H9 (cell line): ENCODE measurements at regions not wholly inside any gene's neighbourhood (a gene's known extent, or its start where the extent isn't known, plus 50 kb on each side); places are given as distances from the start of the nearest gene placed in this dataset.

Experiments
- DNase-seq: peaks from one replicate; pipeline ENCODE4 v3.0.0-alpha.2; 2017
- H2AFZ ChIP-seq: one replicate; pipeline ENCODE4 v1.6.1; 2013; ENCODE audit warnings: mild to moderate bottlenecking, low read length, control low read depth, moderate library complexity
- H2AK5ac ChIP-seq: 2 replicates; pipeline ENCODE4 v1.6.1; 2013; ENCODE audit warnings: low read length, control low read depth, mixed read lengths; ENCODE audit not compliant: insufficient read length
- H2BK120ac ChIP-seq: one replicate; pipeline ENCODE4 v1.6.1; 2013; ENCODE audit warnings: low read depth, mild to moderate bottlenecking, low read length, control low read depth, inconsistent platforms; ENCODE audit not compliant: poor library complexity, severe bottlenecking
- H2BK12ac ChIP-seq: 2 replicates; pipeline ENCODE4 v1.6.1; 2013; ENCODE audit warnings: low read length, control low read depth, mixed read lengths, low read depth; ENCODE audit not compliant: insufficient read length
- H2BK15ac ChIP-seq: 2 replicates; pipeline ENCODE4 v1.6.1; 2013; ENCODE audit warnings: low read depth, low read length, control low read depth
- H2BK20ac ChIP-seq: one replicate; pipeline ENCODE4 v1.6.1; 2013; ENCODE audit warnings: low read depth, mild to moderate bottlenecking, low read length, control low read depth, inconsistent platforms; ENCODE audit not compliant: poor library complexity, severe bottlenecking
- H2BK5ac ChIP-seq: 2 replicates; pipeline ENCODE4 v1.6.1; 2013; ENCODE audit warnings: low read length, control low read depth, mixed read lengths; ENCODE audit not compliant: insufficient read length
- H3K14ac ChIP-seq: 2 replicates; pipeline ENCODE4 v1.6.1; 2013; ENCODE audit warnings: low read length, control low read depth; ENCODE audit not compliant: insufficient read depth
- H3K18ac ChIP-seq: 2 replicates; pipeline ENCODE4 v1.6.1; 2013; ENCODE audit warnings: low read depth, mild to moderate bottlenecking, mixed read lengths, low read length, control low read depth; ENCODE audit not compliant: insufficient read length
- H3K23ac ChIP-seq: 2 replicates; pipeline ENCODE4 v1.6.1; 2013; ENCODE audit warnings: low read length, control low read depth, mixed read lengths, low read depth; ENCODE audit not compliant: insufficient read length
- H3K23me2 ChIP-seq: 2 replicates; pipeline ENCODE4 v1.6.1; 2013; ENCODE audit warnings: low read depth, mild to moderate bottlenecking, mixed read lengths, low read length, control low read depth; ENCODE audit not compliant: insufficient read length, poor library complexity, severe bottlenecking
- H3K27ac ChIP-seq: 2 replicates; pipeline ENCODE4 v1.5.1; 2013; ENCODE audit warnings: low read length, control low read depth, mixed read lengths, low read depth; ENCODE audit not compliant: insufficient read length
- H3K27me3 ChIP-seq: 2 replicates; pipeline ENCODE4 v1.6.1; 2013; ENCODE audit warnings: low read length, control low read depth, inconsistent platforms; ENCODE audit not compliant: insufficient read depth
- H3K4ac ChIP-seq: 2 replicates; pipeline ENCODE4 v1.6.1; 2013; ENCODE audit warnings: low read depth, mild to moderate bottlenecking, control low read depth, inconsistent platforms, low read length, moderate library complexity
- H3K4me1 ChIP-seq: 2 replicates; pipeline ENCODE4 v1.6.1; 2013; ENCODE audit warnings: low read length, control low read depth, inconsistent platforms; ENCODE audit not compliant: insufficient read depth
- H3K4me2 ChIP-seq: 2 replicates; pipeline ENCODE4 v1.6.1; 2013; ENCODE audit warnings: low read length, control low read depth, mixed read lengths; ENCODE audit not compliant: insufficient read length, insufficient read depth
- H3K56ac ChIP-seq: 2 replicates; pipeline ENCODE4 v1.6.1; 2013; ENCODE audit warnings: low read depth, mild to moderate bottlenecking, mixed read lengths, low read length, control low read depth; ENCODE audit not compliant: insufficient read length
- H3K79me1 ChIP-seq: 2 replicates; pipeline ENCODE4 v1.6.1; 2013; ENCODE audit warnings: low read depth, mild to moderate bottlenecking, moderate library complexity, low read length, control low read depth, inconsistent platforms; ENCODE audit not compliant: insufficient read depth, poor library complexity, severe bottlenecking
- H3K79me2 ChIP-seq: 2 replicates; pipeline ENCODE4 v1.6.1; 2013; ENCODE audit warnings: low read length, control low read depth, inconsistent platforms; ENCODE audit not compliant: insufficient read depth
- H3K9ac ChIP-seq: 2 replicates; pipeline ENCODE4 v1.6.1; 2013; ENCODE audit warnings: low read length, control low read depth, mixed read lengths; ENCODE audit not compliant: insufficient read length; ENCODE audit errors: extremely low read depth
- H3K9me3 ChIP-seq: one replicate; pipeline ENCODE4 v1.6.1; 2013; ENCODE audit warnings: low read depth, low read length, inconsistent platforms; ENCODE audit not compliant: control insufficient read depth
- H3T11ph ChIP-seq: one replicate; pipeline ENCODE4 v1.6.1; 2013; ENCODE audit warnings: mild to moderate bottlenecking, low read length, control low read depth, inconsistent platforms
- H4K20me1 ChIP-seq: one replicate; pipeline ENCODE4 v1.6.1; 2013; ENCODE audit not compliant: control insufficient read depth, insufficient read length, insufficient read depth
- H4K5ac ChIP-seq: 2 replicates; pipeline ENCODE4 v1.6.1; 2013; ENCODE audit warnings: low read depth, mild to moderate bottlenecking, mixed read lengths, low read length, control low read depth; ENCODE audit not compliant: insufficient read length
- H4K8ac ChIP-seq: replicated peaks from 2 replicates; pipeline ENCODE4 v1.6.1; 2013; ENCODE audit warnings: low read length, control low read depth, mixed read lengths, low read depth; ENCODE audit not compliant: insufficient read length
- H4K91ac ChIP-seq: 2 replicates; pipeline ENCODE4 v1.6.1; 2013; ENCODE audit warnings: low read depth, mild to moderate bottlenecking, moderate library complexity, mixed read lengths, low read length, control low read depth; ENCODE audit not compliant: insufficient read length
- H3K27ac Mint-ChIP-seq, 3 experiments: 2 replicates in 2 of 3; 3 replicates in 1 of 3; pipeline ENCODE4 v1.8.0; 2020 to 2021; ENCODE audit warnings: mixed read lengths in 3 of 3, mild to moderate bottlenecking in 1 of 3, moderate library complexity in 1 of 3
- H3K27me3 Mint-ChIP-seq: 2 replicates; pipeline ENCODE4 v1.8.0; 2021; ENCODE audit warnings: low read depth, mild to moderate bottlenecking, moderate library complexity, mixed read lengths
- H3K36me3 Mint-ChIP-seq, 3 experiments: 2 replicates in 2 of 3; 3 replicates in 1 of 3; pipeline ENCODE4 v1.8.0; 2020 to 2021; ENCODE audit warnings: low read depth in 3 of 3, mixed read lengths in 3 of 3; ENCODE audit not compliant: insufficient read depth in 1 of 3
- H3K4me1 Mint-ChIP-seq, 2 experiments: 2 replicates each; pipeline ENCODE4 v1.8.0; 2020; ENCODE audit warnings: mixed read lengths in 2 of 2
- H3K4me3 Mint-ChIP-seq, 2 experiments: 2 replicates in 1 of 2; 3 replicates in 1 of 2; pipeline ENCODE4 v1.8.0; 2020 to 2021; ENCODE audit warnings: mild to moderate bottlenecking in 2 of 2, mixed read lengths in 2 of 2, moderate library complexity in 1 of 2
- H3K9me3 Mint-ChIP-seq, 2 experiments: 2 replicates in 1 of 2; 3 replicates in 1 of 2; pipeline ENCODE4 v1.8.0; 2020; ENCODE audit warnings: mild to moderate bottlenecking in 2 of 2, mixed read lengths in 2 of 2, moderate library complexity in 1 of 2
- WGBS: extraction: QIAGEN DNeasy Blood & Tissue Kit; methylation state at CpG from one replicate; pipeline ENCODE4 v1.1.7; 2013; ENCODE audit warnings: missing lambda C conversion rate, low lambda C conversion rate, mixed read lengths; ENCODE audit not compliant: insufficient read length; ENCODE audit errors: extremely low coverage; 5-methylcytosine and 5-hydroxymethylcytosine counted together
- TF ChIP-seq, protein P1 (sequence below): fragments of 200-600 bp; sonication (generic); conservative IDR thresholded peaks from 3 replicates; pipeline ENCODE4 v1.8.0; 2021; ENCODE audit warnings: antibody characterized with exemption, mild to moderate bottlenecking

DNA sequence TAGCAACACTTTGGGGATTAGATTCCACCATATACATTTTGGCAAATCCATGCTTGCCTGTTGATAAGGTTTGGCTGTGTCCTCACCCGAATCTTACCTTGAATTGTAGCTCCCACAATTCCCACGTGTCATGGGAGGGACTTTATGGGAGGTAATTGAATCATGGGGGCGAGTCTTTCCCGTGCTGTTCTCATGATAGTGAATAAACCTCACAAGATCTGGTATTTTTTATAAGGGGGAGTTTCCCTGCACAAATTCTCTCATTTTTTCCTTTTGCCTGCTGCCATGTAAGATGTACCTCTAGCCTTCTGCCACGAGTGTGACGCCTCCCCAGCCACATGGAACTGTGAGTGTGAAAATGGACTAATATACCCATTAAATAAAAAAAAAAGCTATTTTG is 265.3 kb downstream of the MRPL39 start:
- Histone ChIP-seq H3K23me2 (no peaks in the 10 kb centered on the region), H2BK120ac (no peak overlapping the region), H2AK5ac (no peak overlapping the region), H3K27me3 (no peaks in the 10 kb centered on the region), H3T11ph (no peak overlapping the region), H3K4me2 (no peak overlapping the region), H3K56ac (no peak overlapping the region), H2BK20ac (no peak overlapping the region), H3K27ac (no peak overlapping the region), H4K91ac (no peak overlapping the region), H4K8ac (no peak overlapping the region), H3K23ac (no peak overlapping the region), H3K14ac (no peak overlapping the region), H4K5ac (no peak overlapping the region), H2BK12ac (no peak overlapping the region), H3K79me2 (no peaks in the 10 kb centered on the region), H3K18ac (no peak overlapping the region), H3K4me1 (peaks cover 3% of the 10 kb centered on the region), H2BK5ac (no peak overlapping the region), H2AFZ (no peak overlapping the region), H3K79me1 (no peaks in the 10 kb centered on the region), H2BK15ac (no peak overlapping the region), H3K9me3 (no peaks in the 10 kb centered on the region), H3K4ac (no peak overlapping the region), H4K20me1 (no peaks in the 10 kb centered on the region), H3K9ac (no peak overlapping the region)
- H3K9me3 Mint-ChIP-seq = peaks cover 0 to 3% of the 10 kb centered on the region in 2 experiments; a peak in 1 of 5 replicates
- TF ChIP-seq, protein P1, sequence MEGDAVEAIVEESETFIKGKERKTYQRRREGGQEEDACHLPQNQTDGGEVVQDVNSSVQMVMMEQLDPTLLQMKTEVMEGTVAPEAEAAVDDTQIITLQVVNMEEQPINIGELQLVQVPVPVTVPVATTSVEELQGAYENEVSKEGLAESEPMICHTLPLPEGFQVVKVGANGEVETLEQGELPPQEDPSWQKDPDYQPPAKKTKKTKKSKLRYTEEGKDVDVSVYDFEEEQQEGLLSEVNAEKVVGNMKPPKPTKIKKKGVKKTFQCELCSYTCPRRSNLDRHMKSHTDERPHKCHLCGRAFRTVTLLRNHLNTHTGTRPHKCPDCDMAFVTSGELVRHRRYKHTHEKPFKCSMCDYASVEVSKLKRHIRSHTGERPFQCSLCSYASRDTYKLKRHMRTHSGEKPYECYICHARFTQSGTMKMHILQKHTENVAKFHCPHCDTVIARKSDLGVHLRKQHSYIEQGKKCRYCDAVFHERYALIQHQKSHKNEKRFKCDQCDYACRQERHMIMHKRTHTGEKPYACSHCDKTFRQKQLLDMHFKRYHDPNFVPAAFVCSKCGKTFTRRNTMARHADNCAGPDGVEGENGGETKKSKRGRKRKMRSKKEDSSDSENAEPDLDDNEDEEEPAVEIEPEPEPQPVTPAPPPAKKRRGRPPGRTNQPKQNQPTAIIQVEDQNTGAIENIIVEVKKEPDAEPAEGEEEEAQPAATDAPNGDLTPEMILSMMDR = no peak
- WGBS = no CpG with 5 or more reads among the region's 6 CpGs
- H3K36me3 Mint-ChIP-seq = peaks cover 0 to 3% (median 0%) of the 10 kb centered on the region in 3 experiments; a peak in 1 of 7 replicates
- no peak overlapping the region; a peak in 1 of 7 replicates for H3K27ac Mint-ChIP-seq
- H3K4me3 Mint-ChIP-seq = no peak overlapping the region
- peaks cover 45 to 47% of the 10 kb centered on the region in 2 experiments for H3K4me1 Mint-ChIP-seq
- no peak for DNase-seq
- no peaks in the 10 kb centered on the region for H3K27me3 Mint-ChIP-seq
